T-helper 17 cell (primary cell): ENCODE measurements at regions not wholly inside any gene's neighbourhood (a gene's known extent, or its start where the extent isn't known, plus 50 kb on each side); places are given as distances from the start of the nearest gene placed in this dataset.

Source experiments
- ATAC-seq: fragments of 150-1000 bp; cut with Tn5 transposase; 2 replicates; pipeline ENCODE4 v1.10.0; 2021; ENCODE audit warnings: mild to moderate bottlenecking, moderate library complexity
- DNase-seq, 3 donors: peaks; one replicate each; pipeline versions ENCODE4 v3.0.0 to v3.0.0-alpha.2; 2020 to 2021
- H3K9me3 ChIP-seq: one replicate; pipeline ENCODE4 v1.7.0; 2013; ENCODE audit warnings: low read length, mild to moderate bottlenecking; ENCODE audit not compliant: control insufficient read depth, poor library complexity, severe bottlenecking
- H3K27ac Mint-ChIP-seq: one replicate; pipeline ENCODE4 v1.8.0; 2022; ENCODE audit warnings: mild to moderate bottlenecking, moderate library complexity, mixed read lengths
- H3K27me3 Mint-ChIP-seq: one replicate; pipeline ENCODE4 v1.8.0; 2022; ENCODE audit warnings: mixed read lengths
- H3K36me3 Mint-ChIP-seq: one replicate; pipeline ENCODE4 v1.8.0; 2022; ENCODE audit warnings: low read depth, mixed read lengths
- H3K4me1 Mint-ChIP-seq: one replicate; pipeline ENCODE4 v1.8.0; 2022; ENCODE audit warnings: mild to moderate bottlenecking, mixed read lengths
- H3K4me3 Mint-ChIP-seq: one replicate; pipeline ENCODE4 v1.8.0; 2022; ENCODE audit warnings: mild to moderate bottlenecking, moderate library complexity, mixed read lengths

- H3K27ac Mint-ChIP-seq: no peak overlapping the region
- no peaks in the 10 kb centered on the region for H3K9me3 ChIP-seq
- no peaks in the 10 kb centered on the region for H3K36me3 Mint-ChIP-seq
- H3K4me3 Mint-ChIP-seq: no peak overlapping the region
- no peaks in the 10 kb centered on the region for H3K4me1 Mint-ChIP-seq
- ATAC-seq (no peak), DNase-seq (no peak)
- H3K27me3 Mint-ChIP-seq: no peaks in the 10 kb centered on the region
These were observed 250.9 kb downstream of the TOX3 start for GRCh38 chr16:52296076-52296475.

GRCh38 chr16:52294660-52295059, 252.3 kb downstream of the TOX3 start:
- no peak for ATAC-seq

GRCh38 chr16:52293204-52293603, 253.7 kb downstream of the TOX3 start:
- Mint-ChIP-seq H3K27ac (no peak overlapping the region), H3K4me3 (no peak overlapping the region), H3K36me3 (no peaks in the 10 kb centered on the region), H3K4me1 (no peaks in the 10 kb centered on the region), H3K27me3 (no peaks in the 10 kb centered on the region)
- no peaks in the 10 kb centered on the region for H3K9me3 ChIP-seq
- DNase-seq: no peak
- no peak for ATAC-seq

More at GRCh38 chr16:52294660-52295059, 252.3 kb downstream of the TOX3 start:
- H3K9me3 ChIP-seq: no peaks in the 10 kb centered on the region
- no peak overlapping the region for H3K4me3 Mint-ChIP-seq
- no peaks in the 10 kb centered on the region for H3K36me3 Mint-ChIP-seq
- H3K27ac Mint-ChIP-seq: no peak overlapping the region
- no peaks in the 10 kb centered on the region for H3K27me3 Mint-ChIP-seq
- H3K4me1 Mint-ChIP-seq: no peaks in the 10 kb centered on the region
- no peak for DNase-seq

GRCh38 chr16:52283584-52284375, 263.2 kb downstream of the TOX3 start:
- no peak for DNase-seq
- no peaks in the 10 kb centered on the region for H3K9me3 ChIP-seq
- Mint-ChIP-seq H3K27me3 (no peaks in the 10 kb centered on the region), H3K4me1 (no peaks in the 10 kb centered on the region), H3K27ac (no peak overlapping the region), H3K36me3 (no peaks in the 10 kb centered on the region), H3K4me3 (no peak overlapping the region)
- no peak for ATAC-seq

GRCh38 chr16:52283018-52283417, 263.9 kb downstream of the TOX3 start:
- no peak overlapping the region for H3K27ac Mint-ChIP-seq
- no peaks in the 10 kb centered on the region for H3K27me3 Mint-ChIP-seq
- no peak overlapping the region for H3K4me3 Mint-ChIP-seq
- ATAC-seq (no peak), DNase-seq (no peak)
- no peaks in the 10 kb centered on the region for H3K4me1 Mint-ChIP-seq
- H3K36me3 Mint-ChIP-seq: no peaks in the 10 kb centered on the region
- no peaks in the 10 kb centered on the region for H3K9me3 ChIP-seq

- no peaks in the 10 kb centered on the region for H3K4me1 Mint-ChIP-seq
- H3K36me3 Mint-ChIP-seq: no peaks in the 10 kb centered on the region
- DNase-seq (no peak), ATAC-seq (no peak)
- no peaks in the 10 kb centered on the region for H3K9me3 ChIP-seq
- H3K27ac Mint-ChIP-seq: no peak overlapping the region
- no peaks in the 10 kb centered on the region for H3K27me3 Mint-ChIP-seq
- H3K4me3 Mint-ChIP-seq: no peak overlapping the region
These were observed 266.9 kb downstream of the TOX3 start for GRCh38 chr16:52280086-52280485.

GRCh38 chr16:52271088-52271750, 275.7 kb downstream of the TOX3 start:
- no peak overlapping the region for H3K27ac Mint-ChIP-seq
- H3K4me1 Mint-ChIP-seq: no peaks in the 10 kb centered on the region
- DNase-seq (no peak), ATAC-seq (no peak)
- H3K36me3 Mint-ChIP-seq: no peaks in the 10 kb centered on the region
- H3K4me3 Mint-ChIP-seq: no peak overlapping the region
- H3K27me3 Mint-ChIP-seq: no peaks in the 10 kb centered on the region
- H3K9me3 ChIP-seq: no peaks in the 10 kb centered on the region

GRCh38 chr16:52265446-52265861, 281.5 kb downstream of the TOX3 start:
- Mint-ChIP-seq H3K4me1 (no peaks in the 10 kb centered on the region), H3K27me3 (no peaks in the 10 kb centered on the region), H3K36me3 (no peaks in the 10 kb centered on the region), H3K27ac (no peak overlapping the region), H3K4me3 (no peak overlapping the region)
- ATAC-seq (no peak), DNase-seq (no peak)
- H3K9me3 ChIP-seq: no peaks in the 10 kb centered on the region

GRCh38 chr16:52257534-52257933, 289.4 kb downstream of the TOX3 start:
- no peaks in the 10 kb centered on the region for H3K9me3 ChIP-seq
- no peak overlapping the region for H3K27ac Mint-ChIP-seq
- no peaks in the 10 kb centered on the region for H3K36me3 Mint-ChIP-seq
- DNase-seq (no peak), ATAC-seq (no peak)
- H3K4me1 Mint-ChIP-seq: no peaks in the 10 kb centered on the region
- H3K27me3 Mint-ChIP-seq: no peaks in the 10 kb centered on the region
- H3K4me3 Mint-ChIP-seq: no peak overlapping the region

GRCh38 chr16:52256310-52257078, 290.4 kb downstream of the TOX3 start:
- no peaks in the 10 kb centered on the region for H3K4me1 Mint-ChIP-seq
- DNase-seq (no peak), ATAC-seq (no peak)
- H3K4me3 Mint-ChIP-seq: no peak overlapping the region
- H3K9me3 ChIP-seq: no peaks in the 10 kb centered on the region
- no peaks in the 10 kb centered on the region for H3K36me3 Mint-ChIP-seq
- H3K27me3 Mint-ChIP-seq: no peaks in the 10 kb centered on the region
- no peak overlapping the region for H3K27ac Mint-ChIP-seq

GRCh38 chr16:52254746-52255145, 292.2 kb downstream of the TOX3 start:
- H3K36me3 Mint-ChIP-seq: no peaks in the 10 kb centered on the region
- no peaks in the 10 kb centered on the region for H3K4me1 Mint-ChIP-seq
- H3K9me3 ChIP-seq: no peaks in the 10 kb centered on the region
- no peak for DNase-seq
- no peaks in the 10 kb centered on the region for H3K27me3 Mint-ChIP-seq
- no peak for ATAC-seq
- H3K4me3 Mint-ChIP-seq: no peak overlapping the region
- H3K27ac Mint-ChIP-seq: no peak overlapping the region

- Mint-ChIP-seq H3K27ac (no peak overlapping the region), H3K4me3 (no peak overlapping the region), H3K4me1 (no peaks in the 10 kb centered on the region), H3K36me3 (no peaks in the 10 kb centered on the region), H3K27me3 (no peaks in the 10 kb centered on the region)
- DNase-seq: no peak
- no peak for ATAC-seq
- no peaks in the 10 kb centered on the region for H3K9me3 ChIP-seq
These were observed 294.3 kb downstream of the TOX3 start for GRCh38 chr16:52252680-52253079.

GRCh38 chr16:52251495-52251894, 295.4 kb downstream of the TOX3 start:
- DNase-seq (no peak), ATAC-seq (no peak)
- no peaks in the 10 kb centered on the region for H3K27me3 Mint-ChIP-seq
- H3K4me3 Mint-ChIP-seq: no peak overlapping the region
- H3K9me3 ChIP-seq: no peaks in the 10 kb centered on the region
- H3K36me3 Mint-ChIP-seq: no peaks in the 10 kb centered on the region
- no peak overlapping the region for H3K27ac Mint-ChIP-seq
- no peaks in the 10 kb centered on the region for H3K4me1 Mint-ChIP-seq
